K562 (cell line): ENCODE measurements at regions not wholly inside any gene's neighbourhood (a gene's known extent, or its start where the extent isn't known, plus 50 kb on each side); places are given as distances from the start of the nearest gene placed in this dataset.

ENCODE experiments used
- ATAC-seq: fragments of 200-7000 bp; cut with Tn5 transposase; 3 replicates; pipeline ENCODE4 v1.9.1; 2020; ENCODE audit warnings: moderate library complexity
- BruUV-seq: library from RNA; stranded (reverse); fragments of 400-500 nt; replicated peaks from 2 replicates; lab custom pipeline; 2021; lab: Mats Ljungman, UMichigan
- CTCF ChIA-PET: fragments of 300-600 bp; formaldehyde crosslinking; extraction: SDS; loops from one replicate; lab custom pipeline; 2021; ENCODE audit warnings: low intra/inter-chr PET ratio; lab: Yijun Ruan, JAX
- POLR2A ChIA-PET: fragments of 300-600, 350-650 bp; sonication (Branson Sonifier 250); formaldehyde crosslinking; extraction: SDS; loops from one replicate; lab custom pipeline; 2021; ENCODE audit warnings: antibody characterized with exemption, inconsistent platforms; lab: Yijun Ruan, JAX
- DNase-seq, 4 experiments: peaks; one replicate each; pipeline versions ENCODE4 v3.0.0 to v3.0.0-alpha.2; 2011 to 2018; ENCODE audit warnings: low spot score in 3 of 4, mixed read lengths in 3 of 4; ENCODE audit errors: extremely low read depth in 1 of 4
- FAIRE-seq: peaks from 2 replicates; lab custom pipeline; 2011; peaks lifted over from hg19 to GRCh38; lab: Jason Lieb, UNC
- H2AFZ ChIP-seq: 2 replicates; pipeline ENCODE4 v1.6.0; 2011; ENCODE audit warnings: low read depth, low read length, control low read depth, inconsistent platforms
- H3K27ac ChIP-seq: fragments of 200-600 bp; 3 replicates; pipeline ENCODE4 v1.8.0; 2011; ENCODE audit warnings: low read depth, mild to moderate bottlenecking, control low read depth, inconsistent platforms, low read length, moderate library complexity, mixed read lengths; ENCODE audit errors: extremely low read depth
- H3K27me3 ChIP-seq, 2 experiments: fragments of 300-600 bp in 1 of 2; 2 replicates in 1 of 2; 3 replicates in 1 of 2; pipeline versions ENCODE4 v1.6.0 to v1.8.0; 2011; ENCODE audit warnings: inconsistent platforms in 2 of 2, low read length in 2 of 2, mild to moderate bottlenecking in 1 of 2, mixed read lengths in 1 of 2, moderate library complexity in 1 of 2; ENCODE audit not compliant: control insufficient read depth in 2 of 2, insufficient read depth in 2 of 2
- H3K36me3 ChIP-seq: fragments of 300-600 bp; 3 replicates; pipeline ENCODE4 v1.8.0; 2011; ENCODE audit warnings: mild to moderate bottlenecking, low read length, inconsistent platforms; ENCODE audit not compliant: control insufficient read depth, insufficient read depth
- H3K4me1 ChIP-seq, 2 experiments: fragments of 200-600 bp in 1 of 2; replicated peaks in 1 of 2; 2 replicates in 1 of 2; 3 replicates in 1 of 2; pipeline versions ENCODE4 v1.5.1 to v1.8.0; 2011; ENCODE audit warnings: inconsistent platforms in 2 of 2, low read length in 2 of 2, mild to moderate bottlenecking in 1 of 2, mixed read lengths in 1 of 2, moderate library complexity in 1 of 2; ENCODE audit not compliant: control insufficient read depth in 2 of 2, insufficient read depth in 2 of 2
- H3K4me2 ChIP-seq: 2 replicates; pipeline ENCODE4 v1.6.1; 2011; ENCODE audit warnings: low read length, control low read depth, inconsistent platforms, mixed read lengths; ENCODE audit not compliant: insufficient read depth
- H3K4me3 ChIP-seq: fragments of 200-600 bp; sonication (generic), shearing (Covaris generic); 2 replicates; pipeline ENCODE4 v1.5.1; 2016; ENCODE audit warnings: control low read depth, inconsistent platforms
- H3K79me2 ChIP-seq: fragments of 200-600 bp; 3 replicates; pipeline ENCODE4 v1.8.0; 2011; ENCODE audit warnings: low read length, inconsistent platforms; ENCODE audit not compliant: control insufficient read depth, insufficient read depth
- H3K9ac ChIP-seq, 2 experiments: 2 replicates each; pipeline versions ENCODE4 v1.6.0 to v1.6.1; 2011; ENCODE audit warnings: low read depth in 2 of 2, low read length in 2 of 2, control low read depth in 1 of 2, inconsistent platforms in 1 of 2, mild to moderate bottlenecking in 1 of 2, mixed read lengths in 1 of 2; ENCODE audit not compliant: insufficient read depth in 1 of 2
- H3K9me1 ChIP-seq: one replicate; pipeline ENCODE4 v1.6.0; 2011; ENCODE audit warnings: inconsistent platforms, mild to moderate bottlenecking, low read length, moderate library complexity; ENCODE audit not compliant: control insufficient read depth, insufficient read depth
- H3K9me3 ChIP-seq: replicated peaks from 2 replicates; pipeline ENCODE4 v1.5.1; 2011; ENCODE audit warnings: low read depth, low read length, inconsistent platforms; ENCODE audit not compliant: control insufficient read depth, insufficient read depth
- H4K20me1 ChIP-seq: replicated peaks from 2 replicates; pipeline ENCODE4 v1.6.1; 2011; ENCODE audit warnings: low read length, inconsistent platforms, mixed read lengths; ENCODE audit not compliant: control insufficient read depth, insufficient read depth
- GATA2 ChIP-seq: sonication (generic); formaldehyde crosslinking; IDR thresholded peaks from 2 replicates; pipeline ENCODE4 v1.4.0; 2020; ENCODE audit warnings: mild to moderate bottlenecking, missing genetic modification reagents
- MCM5 ChIP-seq: fragments of 450-650 bp; IDR thresholded peaks from 2 replicates; pipeline ENCODE4 v1.6.1; 2016; ENCODE audit warnings: low read depth
- MYNN ChIP-seq, 2 experiments: sonication (generic); formaldehyde crosslinking in 1 of 2; IDR thresholded peaks; 2 replicates each; pipeline versions ENCODE4 v1.5.0 to v1.6.1; 2016 to 2020; ENCODE audit warnings: antibody characterized with exemption in 1 of 2, missing genetic modification reagents in 1 of 2
- NELFE ChIP-seq: IDR thresholded peaks from 2 replicates; pipeline ENCODE4 v1.6.1; 2011; ENCODE audit warnings: mild to moderate bottlenecking; ENCODE audit not compliant: insufficient read depth, insufficient read length
- POLR2H ChIP-seq: IDR thresholded peaks from 2 replicates; pipeline ENCODE4 v1.6.1; 2016; ENCODE audit warnings: missing genetic modification characterization, low read depth, mild to moderate bottlenecking, control low read depth, missing compliant biosample characterization, moderate library complexity
- PRPF4 ChIP-seq: fragments of 200-400 bp; formaldehyde crosslinking; IDR thresholded peaks from one replicate; pipeline ENCODE4 v1.6.1; 2017; ENCODE audit warnings: low read length, low read depth, mild to moderate bottlenecking; ENCODE audit not compliant: insufficient read depth, poor library complexity, severe bottlenecking
- SRSF7 ChIP-seq: fragments of 200-400 bp; formaldehyde crosslinking; optimal IDR thresholded peaks from 2 replicates; pipeline ENCODE3; 2017; ENCODE audit warnings: mild to moderate bottlenecking, low read depth, low read length
- TCF7 ChIP-seq: sonication (generic); IDR thresholded peaks from 2 replicates; pipeline ENCODE4 v1.6.1; 2016; ENCODE audit warnings: antibody characterized with exemption, borderline replicate concordance
- ZNF174 ChIP-seq: fragments of 250-450 bp; sonication (Bioruptor Pico); IDR thresholded peaks from 2 replicates; pipeline ENCODE4 v1.4.0; 2020; ENCODE audit warnings: mild to moderate bottlenecking
- ZNF175 ChIP-seq: fragments of 200-800 bp; sonication (Bioruptor generic); IDR thresholded peaks from 2 replicates; pipeline ENCODE4 v1.6.1; 2016; ENCODE audit warnings: low read depth, mild to moderate bottlenecking, missing genetic modification characterization, missing compliant biosample characterization
- WGBS: fragments of 100-300 bp; shearing (Covaris generic); methylation state at CpG from one replicate; pipeline ENCODE4 v1.1.6; 2016; ENCODE audit warnings: low coverage, mixed read lengths; ENCODE audit not compliant: insufficient coverage; ENCODE audit errors: missing lambda C conversion rate; 5-methylcytosine and 5-hydroxymethylcytosine counted together
- in situ Hi-C: fragments of 300-500 bp; cut with MboI; formaldehyde crosslinking; loops from 4 replicates; pipeline ENCODE4 v1.15.0; 2018; ENCODE audit warnings: inconsistent platforms, mixed read lengths
- intact Hi-C: fragments of 100-400 bp; cut with micrococcal nuclease; formaldehyde crosslinking; loops from 2 replicates; pipeline ENCODE4 v1.14.2; 2022
- TF ChIP-seq, protein P1 (sequence below): sonication (generic); formaldehyde crosslinking; IDR thresholded peaks from 2 replicates; pipeline ENCODE4 v1.8.1; 2023; ENCODE audit warnings: missing genetic modification reagents, mild to moderate bottlenecking, borderline replicate concordance
- TF ChIP-seq, protein P2 (sequence below): fragments of 450-650 bp; formaldehyde crosslinking; IDR thresholded peaks from 2 replicates; pipeline ENCODE4 v1.4.0; 2020; ENCODE audit warnings: mild to moderate bottlenecking, moderate library complexity
- TF ChIP-seq, protein P3 (sequence below): conservative IDR thresholded peaks from 2 replicates; pipeline ENCODE4 v1.6.1; 2011; ENCODE audit warnings: low read depth, mild to moderate bottlenecking, low read length; ENCODE audit not compliant: control insufficient read depth

DNA sequence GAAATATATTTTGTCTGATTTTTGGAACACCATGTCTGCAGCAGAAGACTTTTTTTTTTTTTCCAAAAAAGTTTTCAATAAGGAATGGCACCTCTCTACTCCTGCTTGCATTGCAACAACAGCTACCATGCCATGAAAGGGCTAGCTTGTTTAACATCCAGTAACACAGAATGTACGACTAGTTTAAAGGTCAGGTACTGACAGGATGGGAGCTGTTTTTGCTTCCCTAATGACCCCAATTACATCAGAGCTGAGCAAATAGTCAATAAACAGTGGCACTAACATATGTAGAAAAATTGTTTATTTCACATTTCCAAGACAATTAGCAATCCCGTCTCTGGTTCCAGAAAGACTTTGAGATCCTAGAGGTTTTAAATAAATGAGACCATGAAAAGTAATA lies 693.8 kb downstream of the NR2F1-AS1 start (continued):
- TF ChIP-seq ZNF175 (CRISPR knock-in tag) (no peak), MYNN (IDR thresholded peaks at IDR 0.05) (no peak), MYNN (CRISPR knock-in tag; IDR thresholded peaks at IDR 0.05) (no peak)

DNA sequence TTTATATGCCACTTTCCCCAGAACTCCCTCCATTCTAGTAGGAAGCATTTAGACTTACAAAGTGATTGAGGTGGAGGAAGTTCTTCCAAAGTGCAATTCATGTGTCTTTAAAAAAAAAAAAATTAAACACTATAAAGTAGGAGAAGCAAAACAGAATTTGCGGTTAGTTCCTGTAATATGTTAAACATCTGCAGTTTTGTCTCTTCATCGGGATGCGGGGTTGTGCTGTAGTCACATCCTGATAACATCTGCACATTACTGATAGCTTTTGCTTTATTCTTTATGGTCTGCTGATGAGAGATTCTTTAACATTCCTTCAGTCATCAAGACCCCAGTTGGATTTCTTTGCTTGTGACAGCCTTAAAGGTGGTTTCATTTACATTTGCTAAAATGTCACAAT lies 694.3 kb downstream of the NR2F1-AS1 start:
- no peak for FAIRE-seq
- no peaks in the 10 kb centered on the region for H3K79me2 ChIP-seq
- DNase-seq = no peak
- no peaks in the 10 kb centered on the region; the same call in 1 of the 2 replicates for H3K9me3 ChIP-seq
- ChIA-PET CTCF (no interaction called here), POLR2A (no interaction called here)
- no peak overlapping the region for H3K4me2 ChIP-seq
- H2AFZ ChIP-seq = no peak overlapping the region
- H3K27me3 ChIP-seq = no peaks in the 10 kb centered on the region
- H3K36me3 ChIP-seq = no peaks in the 10 kb centered on the region
- H3K9me1 ChIP-seq = no peaks in the 10 kb centered on the region
- 2% methylated on average over 3 of the region's 3 CpGs for whole genome bisulfite sequencing
- no peak overlapping the region for H3K4me3 ChIP-seq
- BruUV-seq = no TSS peak
- in situ Hi-C loops = no loop called here
- intact Hi-C loops = no loop called here
- no peak overlapping the region for H3K27ac ChIP-seq
- no peak overlapping the region for H3K9ac ChIP-seq
- H4K20me1 ChIP-seq = no peaks in the 10 kb centered on the region
- ATAC-seq = no peak
- H3K4me1 ChIP-seq = no peaks in the 10 kb centered on the region
- TF ChIP-seq, protein P1, sequence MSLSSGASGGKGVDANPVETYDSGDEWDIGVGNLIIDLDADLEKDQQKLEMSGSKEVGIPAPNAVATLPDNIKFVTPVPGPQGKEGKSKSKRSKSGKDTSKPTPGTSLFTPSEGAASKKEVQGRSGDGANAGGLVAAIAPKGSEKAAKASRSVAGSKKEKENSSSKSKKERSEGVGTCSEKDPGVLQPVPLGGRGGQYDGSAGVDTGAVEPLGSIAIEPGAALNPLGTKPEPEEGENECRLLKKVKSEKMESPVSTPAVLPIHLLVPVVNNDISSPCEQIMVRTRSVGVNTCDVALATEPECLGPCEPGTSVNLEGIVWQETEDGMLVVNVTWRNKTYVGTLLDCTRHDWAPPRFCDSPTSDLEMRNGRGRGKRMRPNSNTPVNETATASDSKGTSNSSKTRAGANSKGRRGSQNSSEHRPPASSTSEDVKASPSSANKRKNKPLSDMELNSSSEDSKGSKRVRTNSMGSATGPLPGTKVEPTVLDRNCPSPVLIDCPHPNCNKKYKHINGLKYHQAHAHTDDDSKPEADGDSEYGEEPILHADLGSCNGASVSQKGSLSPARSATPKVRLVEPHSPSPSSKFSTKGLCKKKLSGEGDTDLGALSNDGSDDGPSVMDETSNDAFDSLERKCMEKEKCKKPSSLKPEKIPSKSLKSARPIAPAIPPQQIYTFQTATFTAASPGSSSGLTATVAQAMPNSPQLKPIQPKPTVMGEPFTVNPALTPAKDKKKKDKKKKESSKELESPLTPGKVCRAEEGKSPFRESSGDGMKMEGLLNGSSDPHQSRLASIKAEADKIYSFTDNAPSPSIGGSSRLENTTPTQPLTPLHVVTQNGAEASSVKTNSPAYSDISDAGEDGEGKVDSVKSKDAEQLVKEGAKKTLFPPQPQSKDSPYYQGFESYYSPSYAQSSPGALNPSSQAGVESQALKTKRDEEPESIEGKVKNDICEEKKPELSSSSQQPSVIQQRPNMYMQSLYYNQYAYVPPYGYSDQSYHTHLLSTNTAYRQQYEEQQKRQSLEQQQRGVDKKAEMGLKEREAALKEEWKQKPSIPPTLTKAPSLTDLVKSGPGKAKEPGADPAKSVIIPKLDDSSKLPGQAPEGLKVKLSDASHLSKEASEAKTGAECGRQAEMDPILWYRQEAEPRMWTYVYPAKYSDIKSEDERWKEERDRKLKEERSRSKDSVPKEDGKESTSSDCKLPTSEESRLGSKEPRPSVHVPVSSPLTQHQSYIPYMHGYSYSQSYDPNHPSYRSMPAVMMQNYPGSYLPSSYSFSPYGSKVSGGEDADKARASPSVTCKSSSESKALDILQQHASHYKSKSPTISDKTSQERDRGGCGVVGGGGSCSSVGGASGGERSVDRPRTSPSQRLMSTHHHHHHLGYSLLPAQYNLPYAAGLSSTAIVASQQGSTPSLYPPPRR (CRISPR knock-in tag) = no peak
- TF ChIP-seq SRSF7 (no peak), ZNF174 (CRISPR knock-in tag) (no peak), PRPF4 (no peak), GATA2 (CRISPR knock-in tag) (no peak), MCM5 (no peak), NELFE (no peak), TCF7 (no peak), POLR2H (tag) (no peak)
- TF ChIP-seq, protein P2, sequence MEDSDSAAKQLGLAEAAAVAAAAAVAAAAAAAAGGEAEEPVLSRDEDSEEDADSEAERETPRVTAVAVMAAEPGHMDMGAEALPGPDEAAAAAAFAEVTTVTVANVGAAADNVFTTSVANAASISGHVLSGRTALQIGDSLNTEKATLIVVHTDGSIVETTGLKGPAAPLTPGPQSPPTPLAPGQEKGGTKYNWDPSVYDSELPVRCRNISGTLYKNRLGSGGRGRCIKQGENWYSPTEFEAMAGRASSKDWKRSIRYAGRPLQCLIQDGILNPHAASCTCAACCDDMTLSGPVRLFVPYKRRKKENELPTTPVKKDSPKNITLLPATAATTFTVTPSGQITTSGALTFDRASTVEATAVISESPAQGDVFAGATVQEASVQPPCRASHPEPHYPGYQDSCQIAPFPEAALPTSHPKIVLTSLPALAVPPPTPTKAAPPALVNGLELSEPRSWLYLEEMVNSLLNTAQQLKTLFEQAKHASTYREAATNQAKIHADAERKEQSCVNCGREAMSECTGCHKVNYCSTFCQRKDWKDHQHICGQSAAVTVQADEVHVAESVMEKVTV (CRISPR knock-in tag) = no peak
- TF ChIP-seq, protein P3, sequence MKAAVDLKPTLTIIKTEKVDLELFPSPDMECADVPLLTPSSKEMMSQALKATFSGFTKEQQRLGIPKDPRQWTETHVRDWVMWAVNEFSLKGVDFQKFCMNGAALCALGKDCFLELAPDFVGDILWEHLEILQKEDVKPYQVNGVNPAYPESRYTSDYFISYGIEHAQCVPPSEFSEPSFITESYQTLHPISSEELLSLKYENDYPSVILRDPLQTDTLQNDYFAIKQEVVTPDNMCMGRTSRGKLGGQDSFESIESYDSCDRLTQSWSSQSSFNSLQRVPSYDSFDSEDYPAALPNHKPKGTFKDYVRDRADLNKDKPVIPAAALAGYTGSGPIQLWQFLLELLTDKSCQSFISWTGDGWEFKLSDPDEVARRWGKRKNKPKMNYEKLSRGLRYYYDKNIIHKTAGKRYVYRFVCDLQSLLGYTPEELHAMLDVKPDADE = no peak
